ENCODE measurements at regions not wholly inside any gene's neighbourhood (a gene's known extent, or its start where the extent isn't known, plus 50 kb on each side); places are given as distances from the start of the nearest gene placed in this dataset.
"Not testable (repeated sequence)": the region's sequence is repeated elsewhere in the genome, so short reads cannot be mapped to it uniquely, and the experiment has no call there.

GRCh38 chr1:176396604-176397395 lies 66.2 kb upstream of the PAPPA2 start:
- H3K9me3 ChIP-seq; H3K27ac ChIP-seq; H3K4me1 ChIP-seq; DNase-seq; in situ Hi-C loops (cut with MboI; ENCODE audit: low pct_ligation_motif_present in 1 of 4, low pct_unique_long_range_greater_than_20kb in 1 of 4, low sequenced_read_pairs in 3 of 4); H3K27me3 ChIP-seq; intact Hi-C loops (cut with DNase I; ENCODE audit: low total_unique reads); H3K36me3 ChIP-seq; H3K4me3 ChIP-seq: not testable (repeated sequence)
- WGBS, 2 donors (ENCODE audit: low coverage in 1 of 2) = 92% methylated on average over 25 of the region's 53 CpGs; no CpG with 5 or more reads in 1 of the 2 donors

- no peak for DNase-seq
- Histone ChIP-seq H3K27me3 (no peaks in the 10 kb centered on the region), H3K27ac (no peak overlapping the region), H3K9me3 (no peaks in the 10 kb centered on the region), H3K36me3 (no peaks in the 10 kb centered on the region), H3K4me1 (no peaks in the 10 kb centered on the region), H3K4me3 (no peak overlapping the region)
- WGBS, 2 donors (ENCODE audit: low coverage in 1 of 2) = 78% methylated on average over 2 of the region's 2 CpGs; no CpG with 5 or more reads in 1 of the 2 donors
- TF ChIP-seq POLR2A (IDR thresholded peaks at IDR 0.05) (no peak), POLR2AphosphoS5 (IDR thresholded peaks at IDR 0.05) (no peak)
- intact Hi-C loops (cut with DNase I; ENCODE audit: low total_unique reads) (no loop called here), in situ Hi-C loops (cut with MboI; ENCODE audit: low pct_ligation_motif_present in 1 of 4, low pct_unique_long_range_greater_than_20kb in 1 of 4, low sequenced_read_pairs in 3 of 4) (no loop called here)
These were observed 71.4 kb upstream of the PAPPA2 start for GRCh38 chr1:176391621-176392020.

- TF ChIP-seq POLR2AphosphoS5 (IDR thresholded peaks at IDR 0.05) = no peak
- TF ChIP-seq CTCF (IDR thresholded peaks at IDR 0.05) = no peak
- TF ChIP-seq EP300 (IDR thresholded peaks at IDR 0.05; ENCODE audit: low read depth) = no peak
- no peak for TF ChIP-seq POLR2A (IDR thresholded peaks at IDR 0.05)
- Histone ChIP-seq H3K36me3 (no peaks in the 10 kb centered on the region), H3K4me1 (no peaks in the 10 kb centered on the region), H3K27me3 (no peaks in the 10 kb centered on the region), H3K27ac (no peak overlapping the region), H3K4me3 (no peak overlapping the region), H3K9me3 (no peaks in the 10 kb centered on the region)
- in situ Hi-C loops (cut with MboI; ENCODE audit: low pct_ligation_motif_present in 1 of 4, low pct_unique_long_range_greater_than_20kb in 1 of 4, low sequenced_read_pairs in 3 of 4) = no loop called here
- intact Hi-C loops (cut with DNase I; ENCODE audit: low total_unique reads) = no loop called here
- no peak for DNase-seq
These were observed 78.1 kb upstream of the PAPPA2 start for GRCh38 chr1:176384841-176385240.

- Histone ChIP-seq H3K4me3 (no peak overlapping the region), H3K4me1 (no peaks in the 10 kb centered on the region), H3K9me3 (no peaks in the 10 kb centered on the region), H3K27me3 (no peaks in the 10 kb centered on the region), H3K36me3 (no peaks in the 10 kb centered on the region), H3K27ac (no peak overlapping the region)
- in situ Hi-C loops (cut with MboI; ENCODE audit: low pct_ligation_motif_present in 1 of 4, low pct_unique_long_range_greater_than_20kb in 1 of 4, low sequenced_read_pairs in 3 of 4) (no loop called here), intact Hi-C loops (cut with DNase I; ENCODE audit: low total_unique reads) (no loop called here)
- 52 to 86% methylated on average over 1 of the region's 1 CpG for WGBS, 2 donors (ENCODE audit: low coverage in 1 of 2)
- no peak for DNase-seq
- no peak for TF ChIP-seq POLR2AphosphoS5 (IDR thresholded peaks at IDR 0.05)
- TF ChIP-seq CTCF (IDR thresholded peaks at IDR 0.05) = no peak
- no peak for TF ChIP-seq EP300 (IDR thresholded peaks at IDR 0.05; ENCODE audit: low read depth)
- no peak for TF ChIP-seq POLR2A (IDR thresholded peaks at IDR 0.05)
These were observed 80.8 kb upstream of the PAPPA2 start for GRCh38 chr1:176382163-176382562.

GRCh38 chr1:176379626-176380339 lies 83.2 kb upstream of the PAPPA2 start:
- in situ Hi-C loops (cut with MboI; ENCODE audit: low pct_ligation_motif_present in 1 of 4, low pct_unique_long_range_greater_than_20kb in 1 of 4, low sequenced_read_pairs in 3 of 4) = no loop called here
- Histone ChIP-seq H3K4me1 (no peaks in the 10 kb centered on the region), H3K27ac (no peak overlapping the region), H3K36me3 (no peaks in the 10 kb centered on the region), H3K9me3 (no peaks in the 10 kb centered on the region), H3K27me3 (no peaks in the 10 kb centered on the region), H3K4me3 (no peak overlapping the region)
- TF ChIP-seq EP300 (IDR thresholded peaks at IDR 0.05; ENCODE audit: low read depth) = no peak
- TF ChIP-seq CTCF (IDR thresholded peaks at IDR 0.05) = no peak
- TF ChIP-seq POLR2AphosphoS5 (IDR thresholded peaks at IDR 0.05) = no peak
- TF ChIP-seq POLR2A (IDR thresholded peaks at IDR 0.05) = no peak
- 71 to 74% methylated on average over 5 of the region's 5 CpGs for WGBS, 2 donors (ENCODE audit: low coverage in 1 of 2)
- no peak for DNase-seq
- intact Hi-C loops (cut with DNase I; ENCODE audit: low total_unique reads) = loop anchor here (5.0 to 10.0 kb wide), 2 partner anchors 465 to 503 kb away; no protein-coding TSS in a partner anchor
